Dedifferentiated amniotic fluid mesenchymal stem cell (primary cell): ENCODE measurements at regions not wholly inside any gene's neighbourhood (a gene's known extent, or its start where the extent isn't known, plus 50 kb on each side); places are given as distances from the start of the nearest gene placed in this dataset.

ENCODE experiments used
- DNase-seq: peaks from one replicate; pipeline ENCODE4 v3.0.0-alpha.2; 2016; ENCODE audit errors: extremely low spot score

DNA sequence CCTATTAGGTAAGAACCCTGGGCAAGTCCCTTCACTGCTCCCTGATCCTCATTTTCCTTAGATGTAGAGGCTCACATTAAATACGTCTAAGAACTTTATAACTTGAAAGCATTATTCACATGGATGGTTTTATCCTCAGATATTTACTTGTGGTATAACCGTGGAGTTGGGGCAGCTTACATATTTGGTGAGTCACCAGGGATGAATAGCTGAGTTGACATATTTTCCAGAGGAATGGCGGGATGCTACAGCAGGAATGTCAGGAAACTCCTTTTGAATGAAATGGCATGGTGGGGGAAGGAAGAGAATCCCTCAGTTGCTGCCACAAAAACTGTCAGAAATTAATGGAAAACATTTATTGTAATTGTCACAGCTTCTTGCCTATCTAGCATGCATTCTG is 165.3 kb upstream of the RPS6KA3 start:
- DNase-seq, result no peak

DNA sequence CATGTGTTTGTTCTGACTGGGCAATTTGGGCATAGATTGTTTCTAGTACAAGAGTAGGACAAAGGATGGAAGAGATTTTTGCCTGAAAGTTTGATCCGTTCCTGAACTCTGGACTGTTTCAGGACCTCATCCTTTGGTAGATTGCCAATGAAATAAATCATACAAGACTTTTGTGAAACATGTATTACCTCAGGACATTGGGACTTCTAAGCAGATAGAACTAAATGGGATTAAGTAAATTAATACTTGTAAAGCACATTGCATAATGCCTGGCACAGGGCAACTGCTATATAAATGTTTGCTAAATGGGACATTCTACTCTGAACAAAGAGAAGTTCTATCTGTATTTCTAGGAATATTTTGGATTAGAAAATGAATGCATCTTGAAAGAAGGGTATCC is 164.8 kb upstream of the RPS6KA3 start:
- DNase-seq, result no peak

DNA sequence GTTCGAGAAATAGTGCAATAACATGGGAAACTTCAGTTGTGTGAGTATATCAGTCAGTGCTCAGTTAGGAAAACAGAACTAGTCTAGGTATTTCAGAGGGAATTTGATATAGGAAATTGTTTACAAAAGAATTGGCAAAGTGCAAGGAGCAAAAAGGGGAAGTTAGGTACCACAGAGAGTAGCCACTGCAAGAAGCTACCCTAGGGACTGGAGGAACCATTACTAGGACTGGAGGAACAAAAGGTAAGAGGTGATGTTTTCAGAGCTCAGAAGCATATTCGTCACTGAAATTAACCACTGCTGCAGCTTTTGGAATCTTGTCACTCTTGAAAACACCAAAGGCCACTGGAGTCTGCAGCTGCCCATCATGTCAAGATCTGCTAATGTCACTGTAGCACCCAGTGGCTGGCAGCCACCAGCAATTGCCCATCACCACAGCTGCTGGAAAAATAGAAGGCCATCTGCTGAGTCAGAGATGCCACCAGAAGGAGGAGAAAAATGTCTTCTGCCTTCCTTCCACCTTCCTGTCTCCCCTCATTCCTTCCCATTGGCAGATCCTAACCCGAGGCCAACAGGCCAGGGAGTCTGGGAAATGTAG is 160.6 kb upstream of the RPS6KA3 start:
- DNase-seq, result no peak

DNA sequence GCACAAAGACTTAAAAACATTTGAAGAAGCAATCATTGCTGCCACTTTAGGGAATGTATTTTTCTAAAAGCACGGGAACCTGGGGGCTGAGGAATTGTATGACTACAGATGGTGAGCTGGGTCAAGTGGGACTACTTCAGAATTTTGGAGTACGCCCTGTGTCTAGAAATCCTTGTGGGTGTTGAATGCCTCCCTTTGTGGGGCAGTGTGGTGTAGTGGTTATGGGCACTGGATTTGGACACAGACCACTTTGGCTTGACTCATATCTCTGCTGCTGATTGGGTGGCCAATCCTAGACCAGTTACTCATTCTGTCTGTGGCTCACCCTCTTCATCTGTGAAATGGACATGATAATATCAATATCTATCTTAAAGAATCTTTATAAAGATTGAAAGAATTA is 155.0 kb upstream of the RPS6KA3 start:
- DNase-seq, result no peak

DNA sequence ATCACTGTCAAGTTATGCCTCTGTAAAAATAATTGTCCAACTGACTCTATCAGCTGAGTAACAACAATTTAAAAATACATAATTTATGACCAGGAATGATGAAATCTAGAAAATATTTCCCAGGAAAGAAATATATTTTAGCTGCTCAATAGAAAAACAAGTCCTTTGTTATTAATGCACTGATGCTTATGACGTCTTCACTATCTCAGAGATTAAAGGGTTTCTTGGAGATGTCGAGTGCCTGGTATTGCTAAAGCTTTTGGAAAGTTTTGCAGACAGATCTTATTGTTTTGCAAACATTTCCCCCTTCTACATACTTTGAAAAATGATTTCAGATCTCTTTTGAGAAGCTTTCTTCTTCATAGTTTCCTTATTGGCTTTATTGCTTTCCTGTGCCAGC is 154.6 kb upstream of the RPS6KA3 start:
- DNase-seq, result no peak

GRCh38 chrX:20420058-20420457 is 153.3 kb upstream of the RPS6KA3 start:
- no peak for DNase-seq

GRCh38 chrX:20418379-20419150 is 151.9 kb upstream of the RPS6KA3 start:
- DNase-seq, result no peak

DNA sequence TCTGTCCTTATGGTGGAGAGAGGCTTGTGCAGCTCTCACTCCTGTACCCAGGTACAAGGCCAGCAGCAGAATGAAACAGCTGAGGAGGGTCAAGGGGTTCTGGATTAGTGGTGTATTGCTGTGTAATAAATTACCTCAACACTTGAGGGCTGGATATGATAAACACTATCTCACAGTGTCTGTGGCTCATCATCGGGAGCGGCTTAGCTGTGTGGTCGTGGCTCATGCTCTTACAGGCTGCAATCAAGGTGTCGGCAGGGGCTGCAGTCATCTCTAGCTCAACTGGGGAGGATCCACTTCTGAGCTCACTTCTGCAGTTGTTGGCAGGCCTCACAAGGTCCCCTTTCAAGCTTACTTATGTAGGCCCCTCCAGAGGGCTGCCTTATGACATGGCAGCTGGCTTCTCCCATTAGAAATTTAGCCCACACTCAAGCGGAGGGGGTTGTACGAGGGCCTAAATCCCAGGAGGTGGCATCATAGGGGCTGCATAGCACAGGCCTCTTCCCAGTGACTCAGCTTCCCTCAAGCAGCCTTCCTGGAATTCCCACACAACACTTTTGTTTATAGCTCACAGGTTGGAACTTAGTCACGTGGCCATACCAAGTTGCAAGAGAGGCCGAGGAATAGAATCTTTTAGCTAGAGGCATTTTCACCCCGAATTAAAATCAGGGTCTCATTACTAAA is 148.2 kb upstream of the RPS6KA3 start:
- DNase-seq, result no peak

DNA sequence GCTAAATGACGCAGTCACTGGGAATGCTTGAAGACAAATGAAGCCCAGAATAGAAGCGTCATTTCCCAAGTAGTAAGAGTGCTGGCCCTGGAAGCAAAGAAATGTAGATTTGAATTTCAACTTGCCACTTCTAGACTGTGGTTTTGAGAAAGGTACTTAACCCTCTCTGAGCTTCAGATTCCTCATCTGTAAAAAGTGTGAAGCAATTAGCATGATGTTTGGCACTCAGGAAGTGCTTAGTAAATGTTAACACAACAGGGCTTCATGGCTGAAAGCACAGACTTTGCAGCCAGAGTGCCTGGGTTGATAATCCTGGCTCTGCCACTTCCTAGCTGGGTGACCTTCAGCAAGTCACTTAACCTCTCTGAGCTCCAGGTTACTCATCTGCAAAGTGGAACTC is 147.4 kb upstream of the RPS6KA3 start:
- DNase-seq, result no peak

DNA sequence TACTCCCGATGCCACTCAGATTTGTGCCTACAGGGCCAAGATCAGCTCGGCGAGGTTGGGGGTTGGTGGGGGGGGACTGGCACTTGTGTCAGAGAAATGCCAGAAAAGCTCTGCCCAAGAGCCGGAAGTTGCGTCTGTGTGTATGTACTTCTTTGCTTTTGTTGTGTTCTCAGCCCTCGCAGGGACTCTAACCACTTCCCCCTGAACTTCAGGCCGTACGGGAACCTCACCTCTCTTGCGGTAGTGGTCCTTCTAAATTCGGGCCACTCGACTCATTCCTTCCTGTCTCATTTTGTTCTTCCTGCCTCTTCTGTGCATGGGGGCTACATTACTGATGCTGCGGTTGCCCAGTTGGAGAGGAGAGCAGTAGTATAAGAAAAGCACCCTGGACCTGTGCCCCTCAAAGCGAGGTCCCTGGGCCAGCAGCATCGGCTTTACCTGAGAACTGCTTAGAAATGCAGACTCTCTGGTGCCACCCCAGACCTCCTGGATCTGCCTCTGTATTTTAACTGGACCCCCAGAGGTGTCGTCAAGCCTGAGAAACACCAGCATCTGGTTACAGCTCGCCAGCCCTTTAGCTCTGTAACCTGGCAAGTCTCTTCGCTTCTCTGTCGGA is 146.3 kb upstream of the RPS6KA3 start:
- DNase-seq, result no peak

DNA sequence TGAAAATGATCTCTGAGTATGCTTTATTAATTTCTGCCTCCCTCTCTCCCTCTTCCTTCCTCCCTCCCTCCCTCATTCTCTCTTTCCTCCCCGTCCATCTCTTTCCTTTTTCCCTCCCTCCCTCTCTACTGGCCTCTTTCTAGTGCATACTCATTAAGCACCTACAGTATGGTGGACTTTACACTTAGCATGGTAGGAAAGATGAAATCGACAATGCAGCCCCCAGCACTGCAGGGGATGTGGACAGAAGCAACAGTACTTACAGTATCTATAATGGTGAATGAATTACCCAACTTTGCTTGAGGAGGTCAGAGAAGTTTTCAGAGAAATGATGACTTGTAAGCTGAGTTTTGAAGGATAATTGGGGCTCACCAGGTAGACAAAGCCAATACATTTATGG is 143.8 kb upstream of the RPS6KA3 start:
- no peak for DNase-seq

DNA sequence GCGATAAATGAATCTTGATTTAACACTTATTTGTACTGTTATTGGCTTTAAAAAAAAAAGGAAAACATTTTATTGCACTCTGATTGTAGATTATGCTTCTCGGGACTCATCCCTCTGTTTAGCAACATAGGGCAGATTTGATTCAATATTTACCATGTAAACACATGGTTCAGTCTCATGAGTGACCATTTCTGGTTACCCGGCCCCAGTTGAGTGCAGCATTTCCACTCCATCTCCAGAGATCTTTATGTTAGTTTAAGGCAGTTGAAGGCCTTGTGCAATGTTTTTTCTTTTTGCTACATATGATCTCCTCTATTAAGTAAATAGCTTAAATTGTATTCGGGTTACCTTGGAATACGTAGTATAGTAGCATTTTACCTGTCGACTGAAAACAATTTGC is 143.3 kb upstream of the RPS6KA3 start:
- no peak for DNase-seq

DNA sequence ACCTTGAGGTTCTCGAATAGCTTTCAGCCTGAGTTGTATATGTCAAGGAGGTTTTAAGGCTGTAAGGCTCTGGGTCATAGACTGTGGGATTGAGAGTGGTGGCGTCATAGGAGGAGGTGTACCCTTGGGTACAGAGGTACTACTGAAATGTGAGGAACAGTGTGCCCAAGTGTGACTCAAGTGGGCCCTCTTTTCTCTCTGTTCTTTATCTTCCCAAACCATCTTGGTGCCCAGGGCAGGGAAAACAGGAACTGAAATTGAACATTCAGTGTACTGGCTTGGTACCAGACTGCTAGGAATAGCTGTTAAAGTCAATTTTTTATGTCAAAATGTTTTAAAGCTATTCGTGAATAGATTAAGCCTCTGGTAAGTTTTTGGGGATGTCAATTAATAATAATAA is 136.2 kb upstream of the RPS6KA3 start:
- no peak for DNase-seq

- DNase-seq, result no peak
Measured at GRCh38 chrX:20399728-20400414, 133.2 kb upstream of the RPS6KA3 start.

- no peak for DNase-seq
Measured at GRCh38 chrX:20397587-20397986, 130.9 kb upstream of the RPS6KA3 start.

GRCh38 chrX:20394451-20394850 is 127.7 kb upstream of the RPS6KA3 start:
- no peak for DNase-seq

GRCh38 chrX:20393944-20394343 is 127.2 kb upstream of the RPS6KA3 start:
- DNase-seq, result no peak

- DNase-seq, result no peak
Measured at GRCh38 chrX:20388594-20388993, 121.9 kb upstream of the RPS6KA3 start.

GRCh38 chrX:20383477-20383876 is 116.8 kb upstream of the RPS6KA3 start:
- no peak for DNase-seq

DNA sequence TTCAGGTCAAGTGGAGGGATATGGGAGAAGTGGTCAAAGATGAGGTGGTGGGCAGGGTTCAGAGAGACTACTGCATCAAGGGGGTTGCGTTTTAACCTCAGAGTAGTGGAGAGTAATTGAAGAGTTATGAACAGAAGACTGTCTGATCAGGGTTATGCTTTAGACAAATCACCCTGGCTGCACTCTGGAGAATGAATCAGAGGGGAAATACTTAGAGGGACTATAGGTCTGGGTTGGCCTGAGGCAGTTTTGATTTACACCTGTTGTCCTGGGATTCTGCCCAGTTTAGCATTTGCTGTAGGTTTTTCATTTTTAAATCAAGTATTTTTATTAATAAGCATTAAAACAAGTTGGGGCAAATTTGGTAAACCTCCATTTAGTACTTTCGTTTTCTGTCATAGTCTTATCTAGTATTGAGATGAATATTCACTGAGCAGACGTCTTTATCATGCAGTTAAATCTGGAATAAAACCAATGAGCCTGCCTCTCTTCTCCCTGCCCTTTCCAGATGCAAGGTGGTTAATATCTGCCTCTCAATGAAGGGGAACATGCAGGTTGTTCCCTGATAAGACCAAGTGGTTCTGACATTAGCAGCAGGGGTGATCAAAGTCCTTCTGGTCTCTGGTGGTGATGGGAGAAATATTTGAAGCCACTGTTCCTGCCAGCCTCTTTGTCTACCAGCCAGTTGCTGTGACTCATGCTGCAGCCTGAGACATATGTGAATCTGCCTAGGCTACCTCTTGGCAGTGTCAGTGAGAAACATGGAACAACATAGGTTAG is 116.0 kb upstream of the RPS6KA3 start:
- DNase-seq, result no peak

DNA sequence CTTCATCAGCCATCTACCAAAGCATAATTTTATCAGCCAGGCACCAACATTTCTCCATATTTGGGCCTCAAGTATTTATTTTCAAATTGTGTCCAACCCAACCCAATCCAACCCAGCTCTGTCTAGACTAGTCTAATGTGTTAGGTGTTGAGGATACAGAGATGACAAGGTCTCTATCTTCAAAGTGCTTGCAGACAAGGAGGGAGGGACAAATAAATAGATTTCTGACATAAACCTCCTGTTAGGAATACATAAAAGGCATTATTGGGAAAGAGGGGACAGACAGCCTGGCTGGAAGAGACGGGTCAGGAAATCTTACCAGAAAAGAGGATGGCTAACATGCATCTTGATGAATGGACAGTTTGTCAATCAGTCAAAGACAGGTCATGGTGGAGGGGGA is 115.4 kb upstream of the RPS6KA3 start:
- DNase-seq, result no peak
